ENCODE measurements at regions not wholly inside any gene's neighbourhood (a gene's known extent, or its start where the extent isn't known, plus 50 kb on each side); places are given as distances from the start of the nearest gene placed in this dataset.

DNA sequence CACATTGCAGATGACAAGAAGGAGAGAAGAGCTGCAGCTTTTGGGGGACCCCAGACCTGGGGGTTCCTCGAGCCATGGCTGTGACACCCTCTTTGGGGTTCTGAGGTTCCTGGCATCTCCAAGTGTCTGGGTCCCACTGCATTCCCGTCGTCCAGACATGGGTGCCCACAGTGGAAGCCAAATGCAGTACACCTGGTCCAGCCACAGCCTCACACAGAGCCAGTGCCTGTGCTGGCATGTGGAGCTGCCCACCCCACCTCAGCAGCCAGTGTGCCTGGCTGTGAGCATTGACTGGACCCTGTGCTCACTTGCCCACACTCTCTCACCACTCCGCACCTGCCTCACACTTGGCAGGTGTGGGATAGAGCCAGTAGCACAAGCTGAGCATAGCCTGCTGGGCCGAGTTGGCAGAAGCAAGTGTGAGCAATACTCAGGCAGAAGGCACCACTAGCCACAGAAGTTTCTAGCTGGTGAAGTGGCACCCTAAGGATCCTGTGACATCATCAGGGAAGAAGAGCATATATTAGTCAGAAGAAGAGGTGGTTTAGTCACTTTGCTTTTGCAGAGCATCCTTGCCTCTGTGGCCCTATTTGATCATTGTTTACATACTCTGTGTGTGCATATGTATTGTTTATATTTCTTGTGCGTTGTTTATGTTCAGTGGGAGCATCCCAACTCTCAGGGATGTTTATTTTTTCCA, 65.0 kb upstream of the MAGEB2 start:
- TF ChIP-seq, protein P1, sequence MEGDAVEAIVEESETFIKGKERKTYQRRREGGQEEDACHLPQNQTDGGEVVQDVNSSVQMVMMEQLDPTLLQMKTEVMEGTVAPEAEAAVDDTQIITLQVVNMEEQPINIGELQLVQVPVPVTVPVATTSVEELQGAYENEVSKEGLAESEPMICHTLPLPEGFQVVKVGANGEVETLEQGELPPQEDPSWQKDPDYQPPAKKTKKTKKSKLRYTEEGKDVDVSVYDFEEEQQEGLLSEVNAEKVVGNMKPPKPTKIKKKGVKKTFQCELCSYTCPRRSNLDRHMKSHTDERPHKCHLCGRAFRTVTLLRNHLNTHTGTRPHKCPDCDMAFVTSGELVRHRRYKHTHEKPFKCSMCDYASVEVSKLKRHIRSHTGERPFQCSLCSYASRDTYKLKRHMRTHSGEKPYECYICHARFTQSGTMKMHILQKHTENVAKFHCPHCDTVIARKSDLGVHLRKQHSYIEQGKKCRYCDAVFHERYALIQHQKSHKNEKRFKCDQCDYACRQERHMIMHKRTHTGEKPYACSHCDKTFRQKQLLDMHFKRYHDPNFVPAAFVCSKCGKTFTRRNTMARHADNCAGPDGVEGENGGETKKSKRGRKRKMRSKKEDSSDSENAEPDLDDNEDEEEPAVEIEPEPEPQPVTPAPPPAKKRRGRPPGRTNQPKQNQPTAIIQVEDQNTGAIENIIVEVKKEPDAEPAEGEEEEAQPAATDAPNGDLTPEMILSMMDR (IDR thresholded peaks at IDR 0.05; ENCODE audit: low read depth, low read length) = no peak
- TF ChIP-seq POLR2A (IDR thresholded peaks at IDR 0.05; ENCODE audit: extremely low read depth, insufficient read length) (no peak), MYC (IDR thresholded peaks at IDR 0.05; ENCODE audit: low read depth, low read length) (no peak)
- TF ChIP-seq, protein P2, sequence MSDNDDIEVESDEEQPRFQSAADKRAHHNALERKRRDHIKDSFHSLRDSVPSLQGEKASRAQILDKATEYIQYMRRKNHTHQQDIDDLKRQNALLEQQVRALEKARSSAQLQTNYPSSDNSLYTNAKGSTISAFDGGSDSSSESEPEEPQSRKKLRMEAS (IDR thresholded peaks at IDR 0.05; ENCODE audit: low read depth, low read length) = no peak

Measured in NB4 (cell line).